Fibroblast of villous mesenchyme (primary cell): ENCODE measurements at regions not wholly inside any gene's neighbourhood (a gene's known extent, or its start where the extent isn't known, plus 50 kb on each side); places are given as distances from the start of the nearest gene placed in this dataset.

ENCODE experiments used
- DNase-seq: peaks from one replicate; pipeline ENCODE4 v3.0.0-alpha.2; 2010; ENCODE audit warnings: low read depth
- H3K4me3 ChIP-seq: 2 replicates; pipeline ENCODE4 v1.5.1; 2011; ENCODE audit warnings: low read depth, mild to moderate bottlenecking, low read length
- CTCF ChIP-seq: IDR thresholded peaks from 2 replicates; pipeline ENCODE4 v1.5.1; 2012; ENCODE audit warnings: low read depth, mild to moderate bottlenecking, low read length; ENCODE audit not compliant: insufficient read depth

- H3K4me3 ChIP-seq = no peak overlapping the region
- peak; percentile 31 for DNase-seq
- no peak for TF ChIP-seq CTCF
Measured at GRCh38 chr9:14399756-14400657, 86.1 kb upstream of the NFIB start.

- no peak overlapping the region for H3K4me3 ChIP-seq
- no peak for TF ChIP-seq CTCF
- no peak for DNase-seq
Measured at GRCh38 chr9:14398473-14398872, 84.5 kb upstream of the NFIB start.

GRCh38 chr9:14396171-14396570 lies 82.2 kb upstream of the NFIB start:
- no peak for TF ChIP-seq CTCF
- no peak for DNase-seq
- H3K4me3 ChIP-seq = no peak overlapping the region

- no peak for DNase-seq
- H3K4me3 ChIP-seq = no peak overlapping the region
- no peak for TF ChIP-seq CTCF
Measured at GRCh38 chr9:14395317-14396082, 81.6 kb upstream of the NFIB start.

- no peak for DNase-seq
- no peak overlapping the region for H3K4me3 ChIP-seq
- no peak for TF ChIP-seq CTCF
Measured at GRCh38 chr9:14393418-14393817, 79.5 kb upstream of the NFIB start.

- H3K4me3 ChIP-seq = no peak overlapping the region
- no peak for TF ChIP-seq CTCF
- DNase-seq = no peak
Measured at GRCh38 chr9:14391620-14392019, 77.7 kb upstream of the NFIB start.
